Activated naive CD4-positive, alpha-beta T cell treated with anti-CD3 and anti-CD28 coated beads, Interleukin-2, amount 50 U/mL, for 72 hours (primary cell): ENCODE measurements at regions not wholly inside any gene's neighbourhood (a gene's known extent, or its start where the extent isn't known, plus 50 kb on each side); places are given as distances from the start of the nearest gene placed in this dataset.

Experiments used
- ATAC-seq, 2 donors: fragments of 150-1000 bp; cut with Tn5 transposase; 2 replicates each; pipeline ENCODE4 v1.10.0; 2021; ENCODE audit warnings: mild to moderate bottlenecking in 2 of 2, moderate library complexity in 2 of 2
- DNase-seq, 2 donors: peaks; one replicate each; pipeline ENCODE4 v3.0.0; 2021 to 2022; ENCODE audit warnings: low spot score in 2 of 2
- H3K27ac Mint-ChIP-seq, 2 donors: one replicate each; pipeline ENCODE4 v1.8.0; 2022; ENCODE audit warnings: mild to moderate bottlenecking in 2 of 2, mixed read lengths in 2 of 2
- H3K36me3 Mint-ChIP-seq, 2 donors: one replicate each; pipeline ENCODE4 v1.8.0; 2022; ENCODE audit warnings: mixed read lengths in 2 of 2
- H3K9me3 Mint-ChIP-seq, 2 donors: one replicate each; pipeline ENCODE4 v1.8.0; 2022; ENCODE audit warnings: mixed read lengths in 2 of 2

GRCh38 chr18:76113101-76113500 is 381.9 kb downstream of the ZNF516 start:
- ATAC-seq (no peak), DNase-seq (no peak)
- no peak overlapping the region for H3K27ac Mint-ChIP-seq
- H3K9me3 Mint-ChIP-seq: no peaks in the 10 kb centered on the region
- no peaks in the 10 kb centered on the region for H3K36me3 Mint-ChIP-seq

GRCh38 chr18:76102626-76103025 is 392.4 kb downstream of the ZNF516 start:
- Mint-ChIP-seq H3K27ac (no peak overlapping the region), H3K9me3 (peaks cover 0 to 15% of the 10 kb centered on the region in 2 donors), H3K36me3 (peaks cover 0 to 7% of the 10 kb centered on the region in 2 donors)
- no peak for ATAC-seq
- DNase-seq: no peak

GRCh38 chr18:76102156-76102555 is 392.9 kb downstream of the ZNF516 start:
- H3K9me3 Mint-ChIP-seq: peaks cover 0 to 15% of the 10 kb centered on the region in 2 donors
- DNase-seq: no peak
- ATAC-seq: no peak
- peaks cover 0 to 7% of the 10 kb centered on the region in 2 donors for H3K36me3 Mint-ChIP-seq
- no peak overlapping the region for H3K27ac Mint-ChIP-seq

GRCh38 chr18:76099931-76100457 is 395.0 kb downstream of the ZNF516 start:
- ATAC-seq: no peak
- peaks cover 0 to 7% of the 10 kb centered on the region in 2 donors for H3K36me3 Mint-ChIP-seq
- peaks cover 3 to 15% of the 10 kb centered on the region in 2 donors for H3K9me3 Mint-ChIP-seq
- no peak overlapping the region for H3K27ac Mint-ChIP-seq
- no peak for DNase-seq

DNA sequence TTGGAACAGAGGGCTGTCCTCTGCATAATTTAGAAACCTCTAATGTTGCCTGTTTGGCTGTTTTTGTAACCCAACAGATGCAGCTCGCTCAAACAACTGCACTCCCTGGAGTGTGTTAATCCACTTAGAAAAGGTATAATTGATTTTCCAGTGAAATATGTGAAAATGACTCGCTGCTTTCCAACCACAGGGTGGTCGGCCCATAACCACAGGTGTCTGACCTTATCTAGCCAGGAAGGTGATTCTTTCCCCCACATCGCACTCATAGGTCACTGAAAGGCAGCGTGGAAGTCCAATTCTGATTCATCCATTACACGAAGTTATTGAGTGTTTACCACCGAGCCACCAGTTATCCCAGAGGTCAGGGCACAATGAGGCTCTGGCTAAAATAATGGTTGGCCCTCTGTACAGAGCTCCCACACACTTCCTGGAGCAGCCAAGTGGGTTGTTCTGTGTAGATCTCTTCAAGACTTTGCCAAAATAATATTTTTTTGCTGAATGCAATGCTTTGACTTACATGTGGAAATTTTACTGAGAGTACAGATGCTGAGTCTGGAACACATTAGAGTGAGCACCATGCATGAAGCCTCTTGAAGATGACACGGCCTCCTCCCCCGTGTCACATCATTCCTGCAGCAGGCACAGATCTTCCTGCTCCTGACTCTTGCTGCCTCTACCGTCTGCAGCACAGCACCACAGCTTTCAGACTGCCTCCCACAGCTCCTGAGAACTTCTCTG is 396.2 kb downstream of the ZNF516 start:
- H3K27ac Mint-ChIP-seq: peak overlapping the region in 1 of 2 donors; percentile 15
- DNase-seq (no peak), ATAC-seq (peak in 1 of 2 donors; percentile 79)
- H3K36me3 Mint-ChIP-seq: peaks cover 0 to 7% of the 10 kb centered on the region in 2 donors
- peaks cover 8 to 15% of the 10 kb centered on the region in 2 donors for H3K9me3 Mint-ChIP-seq

GRCh38 chr18:76081536-76081935 is 413.5 kb downstream of the ZNF516 start:
- ATAC-seq (no peak), DNase-seq (no peak)
- Mint-ChIP-seq H3K9me3 (peaks cover 4% of the 10 kb centered on the region in 2 donors), H3K36me3 (no peaks in the 10 kb centered on the region), H3K27ac (no peak overlapping the region)

GRCh38 chr18:76080430-76080829 is 414.6 kb downstream of the ZNF516 start:
- ATAC-seq (no peak), DNase-seq (no peak)
- H3K36me3 Mint-ChIP-seq: no peaks in the 10 kb centered on the region
- no peaks in the 10 kb centered on the region for H3K9me3 Mint-ChIP-seq
- no peak overlapping the region for H3K27ac Mint-ChIP-seq

GRCh38 chr18:76075777-76076176 is 419.3 kb downstream of the ZNF516 start:
- H3K9me3 Mint-ChIP-seq: peaks cover 0 to 5% of the 10 kb centered on the region in 2 donors
- no peak overlapping the region for H3K27ac Mint-ChIP-seq
- no peaks in the 10 kb centered on the region for H3K36me3 Mint-ChIP-seq
- no peak for DNase-seq
- no peak for ATAC-seq

GRCh38 chr18:76064998-76065397 is 430.0 kb downstream of the ZNF516 start:
- DNase-seq (no peak), ATAC-seq (no peak)
- H3K36me3 Mint-ChIP-seq: no peaks in the 10 kb centered on the region
- peaks cover 0 to under 1% of the 10 kb centered on the region in 2 donors for H3K9me3 Mint-ChIP-seq
- no peak overlapping the region for H3K27ac Mint-ChIP-seq

DNA sequence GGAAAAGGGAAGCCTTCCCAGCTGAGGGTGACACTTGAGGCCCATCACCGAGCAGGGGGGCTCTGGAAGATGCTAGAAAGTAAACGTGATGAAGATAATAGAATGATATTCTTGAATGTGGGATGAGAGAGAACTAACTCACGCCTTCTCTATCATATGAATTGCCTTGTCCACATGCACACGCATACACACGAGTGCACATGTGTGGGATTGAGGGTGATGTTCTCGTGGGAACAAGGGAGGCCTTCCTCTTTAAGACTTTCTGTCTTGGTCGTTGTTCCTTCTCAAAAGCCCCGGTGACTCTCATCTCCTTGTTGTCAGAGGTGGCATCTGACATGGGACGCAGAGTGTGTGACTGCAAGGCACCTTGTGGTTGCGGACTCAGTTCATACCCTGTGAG is 436.9 kb downstream of the ZNF516 start:
- ATAC-seq (no peak), DNase-seq (no peak)
- no peak overlapping the region for H3K27ac Mint-ChIP-seq
- H3K36me3 Mint-ChIP-seq: no peaks in the 10 kb centered on the region
- no peaks in the 10 kb centered on the region for H3K9me3 Mint-ChIP-seq

- DNase-seq (no peak), ATAC-seq (no peak)
- Mint-ChIP-seq H3K9me3 (no peaks in the 10 kb centered on the region), H3K27ac (no peak overlapping the region), H3K36me3 (no peaks in the 10 kb centered on the region)
Measured at GRCh38 chr18:76057386-76057785, 437.7 kb downstream of the ZNF516 start.

GRCh38 chr18:76056471-76057110 is 438.5 kb downstream of the ZNF516 start:
- Mint-ChIP-seq H3K36me3 (no peaks in the 10 kb centered on the region), H3K27ac (no peak overlapping the region), H3K9me3 (no peaks in the 10 kb centered on the region)
- DNase-seq (no peak), ATAC-seq (no peak)

GRCh38 chr18:76055578-76055977 is 439.5 kb downstream of the ZNF516 start:
- no peak for ATAC-seq
- no peak for DNase-seq

DNA sequence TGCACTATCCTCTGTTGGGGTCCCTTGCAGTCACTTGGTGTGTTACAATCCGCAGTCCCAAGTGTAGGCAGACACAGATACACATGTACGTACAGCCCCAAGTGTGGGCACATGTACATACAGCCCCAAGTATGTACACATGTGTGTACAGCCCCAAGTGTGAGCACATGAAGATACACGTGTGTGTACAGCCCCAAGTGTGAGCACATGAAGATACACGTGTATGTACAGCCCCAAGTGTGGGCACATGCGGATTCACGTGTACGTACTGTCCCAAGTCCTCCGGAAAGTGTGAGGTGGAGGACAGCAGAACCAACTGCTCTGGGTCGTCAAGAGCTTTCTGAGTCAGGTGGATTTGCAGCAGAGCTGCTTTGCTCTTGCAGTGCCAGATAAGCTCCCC is 440.0 kb downstream of the ZNF516 start:
- no peaks in the 10 kb centered on the region for H3K9me3 Mint-ChIP-seq
- H3K27ac Mint-ChIP-seq: no peak overlapping the region
- ATAC-seq (no peak), DNase-seq (no peak)
- no peaks in the 10 kb centered on the region for H3K36me3 Mint-ChIP-seq

More at GRCh38 chr18:76055578-76055977, 439.5 kb downstream of the ZNF516 start:
- Mint-ChIP-seq H3K9me3 (no peaks in the 10 kb centered on the region), H3K27ac (no peak overlapping the region), H3K36me3 (no peaks in the 10 kb centered on the region)

GRCh38 chr18:76054156-76054555 is 440.9 kb downstream of the ZNF516 start:
- Mint-ChIP-seq H3K9me3 (no peaks in the 10 kb centered on the region), H3K36me3 (no peaks in the 10 kb centered on the region), H3K27ac (no peak overlapping the region)
- ATAC-seq: no peak
- DNase-seq: no peak

GRCh38 chr18:76053551-76053950 is 441.5 kb downstream of the ZNF516 start:
- ATAC-seq (no peak), DNase-seq (no peak)
- Mint-ChIP-seq H3K9me3 (no peaks in the 10 kb centered on the region), H3K27ac (no peak overlapping the region), H3K36me3 (no peaks in the 10 kb centered on the region)

- no peaks in the 10 kb centered on the region for H3K9me3 Mint-ChIP-seq
- no peak for DNase-seq
- no peaks in the 10 kb centered on the region for H3K36me3 Mint-ChIP-seq
Measured at GRCh38 chr18:76052227-76052595, 442.8 kb downstream of the ZNF516 start.

More at GRCh38 chr18:76052227-76052595, 442.8 kb downstream of the ZNF516 start:
- no peak overlapping the region for H3K27ac Mint-ChIP-seq
- ATAC-seq: no peak
